Umbilical cord (tissue), 1 donor: ENCODE measurements at regions not wholly inside any gene's neighbourhood (a gene's known extent, or its start where the extent isn't known, plus 50 kb on each side); places are given as distances from the start of the nearest gene placed in this dataset.
"Not testable (repeated sequence)": the region's sequence is repeated elsewhere in the genome, so short reads cannot be mapped to it uniquely, and the experiment has no call there.

Source experiments
- DNase-seq: peaks from one replicate; pipeline ENCODE4 v3.0.0-alpha.2; 2015; ENCODE audit warnings: low spot score

DNA sequence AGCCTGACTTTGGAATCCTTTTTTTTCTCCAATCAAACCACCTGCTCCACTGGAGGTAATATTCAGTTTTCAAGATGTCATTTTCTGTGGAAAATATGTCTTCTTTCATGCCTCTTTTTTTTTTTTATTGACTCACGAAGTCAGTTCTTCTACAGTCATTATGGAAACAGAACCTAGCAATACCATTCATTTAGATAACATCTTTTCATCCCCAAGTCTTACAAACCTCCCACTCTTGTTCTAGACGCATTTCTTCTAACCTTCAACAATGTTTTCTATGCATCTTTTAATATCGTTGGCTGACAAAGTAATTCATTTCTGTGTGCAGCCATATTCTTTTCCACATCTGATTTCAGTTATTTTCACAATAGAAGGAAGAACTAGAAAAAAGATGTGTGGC, 474.3 kb upstream of the CCDC196 start:
- no peak for DNase-seq

GRCh38 chr14:66013607-66014006, 472.6 kb upstream of the CCDC196 start:
- DNase-seq, result not testable (repeated sequence)

DNA sequence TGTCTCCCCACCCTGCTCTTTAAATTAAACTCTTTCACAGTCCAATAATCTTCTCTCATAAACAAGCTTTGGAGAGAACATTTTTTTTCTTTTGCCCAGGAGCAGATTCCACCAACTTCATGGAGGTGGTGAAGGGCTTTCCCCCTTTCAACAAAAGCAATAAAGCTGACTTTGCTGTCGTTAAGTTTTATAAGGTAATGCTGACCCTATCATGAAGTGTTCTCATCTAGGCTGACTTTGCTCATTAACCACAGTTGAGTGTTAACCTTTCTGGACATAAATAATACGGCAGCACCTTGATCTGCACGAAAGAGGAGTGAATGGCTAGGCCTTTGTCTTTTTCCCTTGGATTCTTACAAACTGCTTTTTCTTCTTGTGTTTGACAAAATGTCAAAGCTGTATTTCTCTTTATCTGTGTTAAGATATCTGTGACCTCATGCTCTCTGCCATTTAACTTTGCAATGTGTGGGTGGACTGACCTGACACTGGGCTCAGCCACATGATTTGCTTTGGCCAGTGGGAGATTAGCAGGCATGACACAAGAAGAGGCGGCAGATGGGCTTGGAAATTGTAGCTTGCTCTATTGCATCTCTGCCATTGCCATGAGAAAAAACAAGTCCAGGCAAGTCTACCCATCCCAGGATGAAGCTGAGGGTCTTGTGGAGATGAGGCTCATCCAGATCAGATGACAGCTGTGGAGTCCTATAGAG, 470.9 kb upstream of the CCDC196 start:
- no peak for DNase-seq

GRCh38 chr14:66017927-66018326, 468.2 kb upstream of the CCDC196 start:
- DNase-seq, result no peak

- DNase-seq, result no peak
These were observed 463.6 kb upstream of the CCDC196 start for GRCh38 chr14:66022526-66022925.

- no peak for DNase-seq
These were observed 460.4 kb upstream of the CCDC196 start for GRCh38 chr14:66025779-66026178.

DNA sequence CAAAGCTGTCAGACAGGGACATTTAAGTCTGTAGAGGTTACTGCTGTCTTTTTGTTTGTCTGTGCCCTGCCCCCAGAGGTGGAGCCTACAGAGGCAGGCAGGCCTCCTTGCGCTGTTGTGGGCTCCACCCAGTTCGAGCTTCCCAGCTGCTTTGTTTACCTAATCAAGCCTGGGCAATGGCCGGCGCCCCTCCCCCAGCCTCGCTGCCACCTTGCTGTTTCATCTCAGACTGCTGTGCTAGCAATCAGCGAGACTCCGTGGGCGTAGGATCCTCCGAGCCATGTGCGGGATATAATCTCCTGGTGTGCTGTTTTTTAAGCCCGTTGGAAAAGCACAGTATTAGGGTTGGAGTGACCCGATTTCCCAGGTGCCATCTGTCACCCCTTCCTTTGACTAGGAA, 454.2 kb upstream of the CCDC196 start:
- not testable (repeated sequence) for DNase-seq

- DNase-seq, result no peak
These were observed 453.4 kb upstream of the CCDC196 start for GRCh38 chr14:66032800-66033199.

GRCh38 chr14:66036547-66036946, 449.6 kb upstream of the CCDC196 start:
- DNase-seq, result no peak

DNA sequence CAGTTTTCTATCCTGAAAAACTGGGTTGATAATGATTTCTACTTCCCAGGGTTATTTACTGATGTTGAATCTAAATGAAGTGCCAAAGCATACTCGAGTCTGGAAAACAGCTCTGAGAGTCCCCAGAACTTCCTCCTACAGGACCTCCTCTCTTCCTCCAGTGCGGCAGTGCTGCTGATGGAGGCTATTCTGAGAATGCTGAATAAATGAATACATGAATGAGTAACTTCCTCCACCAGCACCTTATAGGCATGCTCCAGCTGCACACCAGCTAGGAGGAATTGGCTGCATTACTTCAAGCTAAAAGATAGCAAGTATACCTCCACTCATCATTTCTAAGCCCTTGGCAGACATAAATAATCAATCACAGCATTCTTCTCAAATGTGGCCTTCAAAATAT, 448.8 kb upstream of the CCDC196 start:
- DNase-seq, result peak; percentile 35

- no peak for DNase-seq
These were observed 448.0 kb upstream of the CCDC196 start for GRCh38 chr14:66038212-66038611.

DNA sequence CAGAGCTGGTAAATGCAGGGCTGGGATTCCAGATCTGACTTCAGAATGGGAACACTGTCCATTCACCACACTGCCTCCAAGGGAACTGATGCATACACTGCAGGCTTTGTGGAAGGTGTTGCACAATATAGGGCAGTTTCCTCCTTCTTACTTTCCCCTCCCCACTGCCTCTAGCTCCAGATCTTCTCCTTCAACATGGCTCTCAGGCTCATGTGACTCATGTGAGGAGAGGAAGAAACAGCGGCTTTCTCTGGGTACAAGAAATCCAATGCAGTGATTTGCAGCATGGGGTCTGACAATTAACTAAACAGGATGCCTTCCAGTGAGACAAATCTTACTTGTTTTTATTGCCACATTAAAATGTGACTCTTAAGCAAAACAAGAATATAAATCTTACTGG, 447.6 kb upstream of the CCDC196 start:
- DNase-seq, result peak; percentile 85

DNA sequence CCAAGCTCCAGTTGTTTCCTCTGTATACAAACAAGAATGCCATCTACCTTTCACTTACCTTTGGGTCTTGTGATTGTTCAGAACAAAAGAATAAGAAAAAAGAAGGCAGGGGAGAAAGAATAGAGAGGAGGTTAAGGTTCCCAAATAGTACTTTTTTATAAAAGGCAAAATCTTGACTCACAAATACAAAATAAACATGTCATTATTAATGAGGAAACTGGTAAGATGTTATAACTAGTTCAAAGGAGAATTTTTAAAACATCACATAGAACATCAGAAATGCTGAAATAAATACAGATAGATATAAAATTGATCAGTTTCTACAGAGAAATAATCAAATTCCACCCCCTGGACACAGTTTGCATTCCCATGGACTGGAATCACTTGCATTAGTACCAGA, 446.7 kb upstream of the CCDC196 start:
- no peak for DNase-seq

GRCh38 chr14:66041582-66041981, 444.6 kb upstream of the CCDC196 start:
- no peak for DNase-seq

DNA sequence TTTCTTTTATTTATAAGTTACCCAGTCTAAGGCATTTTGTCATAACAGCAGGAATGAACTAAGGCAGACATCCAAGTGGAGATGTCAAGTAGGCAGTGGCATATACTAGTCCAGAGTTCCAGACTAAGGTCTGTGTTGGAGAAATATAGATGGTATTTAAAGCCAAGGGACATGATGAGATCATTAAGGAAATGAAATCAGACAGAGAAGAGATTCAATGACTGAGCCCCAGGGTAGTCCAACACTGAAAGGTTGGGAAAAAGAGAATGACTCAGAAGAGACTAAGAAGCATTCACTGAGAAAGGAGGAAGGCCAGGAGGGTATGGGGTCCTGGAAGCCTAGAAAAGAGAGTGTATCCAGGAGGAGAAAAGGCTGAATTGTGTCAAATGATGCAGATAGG, 442.2 kb upstream of the CCDC196 start:
- DNase-seq, result no peak

DNA sequence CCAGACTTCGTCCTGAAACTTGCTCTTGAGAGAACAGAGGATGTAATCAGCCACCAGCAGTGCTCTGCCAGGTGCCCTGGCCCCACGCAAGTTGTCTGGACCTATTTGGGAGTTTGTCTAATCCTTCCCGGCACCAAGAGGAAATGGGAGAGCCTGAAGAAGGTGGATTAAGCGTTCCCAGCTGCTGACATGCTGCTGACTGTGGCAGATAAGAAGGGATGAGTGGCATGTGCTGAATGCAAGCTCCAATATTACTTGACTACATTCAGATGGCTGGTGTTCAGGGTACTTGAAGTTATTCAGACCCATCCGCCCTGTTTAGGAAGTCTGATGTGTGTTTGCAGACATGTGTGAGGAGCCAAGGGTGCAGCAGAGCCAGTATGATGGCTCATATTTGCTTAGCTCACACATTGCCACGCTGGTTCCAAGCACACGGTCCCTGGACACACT, 440.6 kb upstream of the CCDC196 start:
- DNase-seq, result peak; percentile 29

- DNase-seq, result no peak
These were observed 440.1 kb upstream of the CCDC196 start for GRCh38 chr14:66046035-66046434.

GRCh38 chr14:66046591-66046990, 439.6 kb upstream of the CCDC196 start:
- DNase-seq, result no peak

- no peak for DNase-seq
These were observed 429.8 kb upstream of the CCDC196 start for GRCh38 chr14:66056268-66056907.

DNA sequence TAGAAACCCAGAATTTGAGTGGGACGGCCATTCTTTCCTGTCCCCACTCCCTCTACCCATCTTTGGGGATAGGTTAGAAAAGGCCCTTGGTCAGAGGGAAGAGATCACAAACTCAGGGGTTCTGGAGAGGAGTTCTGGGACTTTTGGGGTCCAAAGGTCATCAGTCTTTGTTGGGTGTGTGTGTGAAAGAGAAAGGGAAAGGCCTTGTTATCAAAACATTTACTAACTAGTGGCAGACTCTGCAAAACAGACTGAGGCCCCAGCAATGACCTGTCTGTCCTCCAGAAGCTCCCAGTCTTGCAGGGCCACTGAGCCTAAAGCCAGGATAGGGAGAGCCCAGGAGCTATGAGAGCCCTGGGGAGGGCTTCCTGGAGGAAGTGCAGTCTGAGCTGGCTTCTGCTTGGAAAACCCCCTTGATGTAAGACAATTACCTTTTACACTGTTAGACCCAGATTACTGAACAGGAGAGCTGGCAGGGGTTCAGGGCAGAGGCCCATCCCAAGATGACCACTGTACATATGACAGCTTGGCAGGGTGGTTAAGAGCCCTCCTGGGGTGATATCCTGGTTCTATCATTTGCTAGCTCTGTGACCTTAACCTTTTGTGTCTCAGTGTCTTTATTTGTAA, 429.1 kb upstream of the CCDC196 start:
- DNase-seq, result no peak

DNA sequence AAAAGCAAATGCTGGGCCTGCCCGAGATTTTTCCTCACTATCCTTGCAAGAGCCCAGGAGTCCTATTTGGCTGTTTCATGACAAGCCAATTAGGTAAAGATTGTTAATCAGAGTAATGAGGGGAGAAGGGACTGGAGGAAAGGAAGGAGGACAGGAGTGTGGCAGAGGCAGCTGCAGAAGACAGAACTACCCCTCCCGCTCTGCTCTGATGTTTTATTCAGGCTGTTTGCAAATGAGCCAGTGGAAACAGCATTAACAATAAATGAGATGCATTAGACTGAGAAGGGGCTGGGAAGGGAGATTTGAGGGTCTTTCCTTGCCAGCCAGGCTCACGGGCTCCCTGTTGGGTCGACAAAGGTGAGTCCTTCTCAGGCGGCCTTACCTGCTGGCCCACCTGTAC, 421.0 kb upstream of the CCDC196 start:
- DNase-seq, result no peak

GRCh38 chr14:66066981-66067776, 419.0 kb upstream of the CCDC196 start:
- DNase-seq, result no peak
